AG04450 (cell line): ENCODE measurements at regions not wholly inside any gene's neighbourhood (a gene's known extent, or its start where the extent isn't known, plus 50 kb on each side); places are given as distances from the start of the nearest gene placed in this dataset.
A peak's percentile ranks its signal among the peaks of the same experiment; 100 is the strongest.
"Not testable (repeated sequence)": the region's sequence is repeated elsewhere in the genome, so short reads cannot be mapped to it uniquely, and the experiment has no call there.

ENCODE experiments used
- CTCF ChIA-PET: fragments of 300-600, 350-600 bp; formaldehyde crosslinking; extraction: SDS; loops from one replicate; lab custom pipeline; 2022; ENCODE audit warnings: antibody characterized with exemption, inconsistent platforms; lab: Charles Lee
- POLR2A ChIA-PET: fragments of 350-600 bp; formaldehyde crosslinking; extraction: SDS; loops from one replicate; lab custom pipeline; 2021; ENCODE audit warnings: antibody characterized with exemption, inconsistent platforms; lab: Yijun Ruan, JAX
- DNase-seq: peaks from one replicate; pipeline ENCODE4 v3.0.0-alpha.2; 2011; ENCODE audit warnings: low read depth, low spot score
- H3K27ac ChIP-seq: one replicate; pipeline ENCODE4 v1.5.1; 2012; ENCODE audit warnings: low read depth, low read length, control low read depth
- H3K27me3 ChIP-seq: one replicate; pipeline ENCODE4 v1.6.0; 2012; ENCODE audit warnings: low read length; ENCODE audit not compliant: control insufficient read depth, insufficient read depth
- H3K4me3 ChIP-seq: 2 replicates; pipeline ENCODE4 v1.5.1; 2011; ENCODE audit warnings: mild to moderate bottlenecking, low read depth, low read length, control low read depth
- H3K9me3 ChIP-seq: 2 replicates; pipeline ENCODE4 v1.5.1; 2012; ENCODE audit warnings: low read length; ENCODE audit not compliant: control insufficient read depth, insufficient read depth
- TF ChIP-seq, protein P1 (sequence below): IDR thresholded peaks from 2 replicates; pipeline ENCODE4 v1.5.1; 2011; ENCODE audit warnings: low read depth, low read length, control low read depth, inconsistent platforms

- ChIA-PET CTCF (interaction anchor here (0.6 kb wide), 2 partner anchors 63 to 213 kb away, joined by 3 to 5 read pairs; no protein-coding TSS in a partner anchor), POLR2A (interaction anchor here (1.0 kb wide), 1 partner anchor 70 kb away, joined by 3 read pairs; no protein-coding TSS in a partner anchor)
- Histone ChIP-seq H3K27me3 (no peaks in the 10 kb centered on the region), H3K4me3 (no peak overlapping the region), H3K27ac (peak overlapping the region; percentile 3), H3K9me3 (no peaks in the 10 kb centered on the region)
- peak; percentile 86 for DNase-seq
- TF ChIP-seq, protein P1, sequence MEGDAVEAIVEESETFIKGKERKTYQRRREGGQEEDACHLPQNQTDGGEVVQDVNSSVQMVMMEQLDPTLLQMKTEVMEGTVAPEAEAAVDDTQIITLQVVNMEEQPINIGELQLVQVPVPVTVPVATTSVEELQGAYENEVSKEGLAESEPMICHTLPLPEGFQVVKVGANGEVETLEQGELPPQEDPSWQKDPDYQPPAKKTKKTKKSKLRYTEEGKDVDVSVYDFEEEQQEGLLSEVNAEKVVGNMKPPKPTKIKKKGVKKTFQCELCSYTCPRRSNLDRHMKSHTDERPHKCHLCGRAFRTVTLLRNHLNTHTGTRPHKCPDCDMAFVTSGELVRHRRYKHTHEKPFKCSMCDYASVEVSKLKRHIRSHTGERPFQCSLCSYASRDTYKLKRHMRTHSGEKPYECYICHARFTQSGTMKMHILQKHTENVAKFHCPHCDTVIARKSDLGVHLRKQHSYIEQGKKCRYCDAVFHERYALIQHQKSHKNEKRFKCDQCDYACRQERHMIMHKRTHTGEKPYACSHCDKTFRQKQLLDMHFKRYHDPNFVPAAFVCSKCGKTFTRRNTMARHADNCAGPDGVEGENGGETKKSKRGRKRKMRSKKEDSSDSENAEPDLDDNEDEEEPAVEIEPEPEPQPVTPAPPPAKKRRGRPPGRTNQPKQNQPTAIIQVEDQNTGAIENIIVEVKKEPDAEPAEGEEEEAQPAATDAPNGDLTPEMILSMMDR: no peak
Observed at GRCh38 chr4:179695175-179695574, 2252.9 kb upstream of the AGA start.

- POLR2A ChIA-PET: no interaction called here
- CTCF ChIA-PET: no interaction called here
- DNase-seq: no peak
- Histone ChIP-seq H3K9me3 (no peaks in the 10 kb centered on the region), H3K27me3 (no peaks in the 10 kb centered on the region), H3K4me3 (no peak overlapping the region), H3K27ac (no peak overlapping the region)
- TF ChIP-seq, protein P1: no peak
Observed at GRCh38 chr4:179698321-179698720, 2256.1 kb upstream of the AGA start.

DNA sequence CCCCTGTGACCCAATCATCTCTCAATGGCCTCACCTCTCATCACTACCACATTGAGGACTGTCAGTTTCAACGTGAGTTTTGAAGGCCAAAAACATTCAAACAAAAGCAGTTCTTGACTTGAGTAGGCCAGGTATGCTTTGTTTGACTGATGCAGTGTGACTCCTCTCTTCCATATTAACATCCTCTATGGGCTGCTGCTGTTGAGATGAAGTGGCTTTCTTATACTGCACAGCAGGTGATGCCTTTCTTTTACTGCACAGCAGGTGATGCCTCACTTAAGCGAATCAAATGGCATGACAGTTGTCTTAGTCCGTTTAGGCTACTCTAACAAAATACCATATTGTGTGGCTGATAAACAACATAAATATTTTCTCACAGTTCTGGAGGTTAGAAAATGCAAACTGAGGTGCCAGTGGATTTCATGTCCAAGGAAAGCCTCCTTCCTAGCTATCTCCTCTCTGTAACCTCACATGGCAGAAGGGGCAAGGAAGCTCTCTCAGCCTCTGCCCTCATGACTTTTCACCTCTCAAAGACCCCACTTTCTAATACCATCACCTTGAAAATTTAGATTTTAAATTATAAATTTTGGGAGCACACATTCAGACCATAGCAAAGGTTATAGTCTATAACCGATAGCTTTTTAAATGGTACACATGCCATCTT lies 2267.9 kb upstream of the AGA start:
- CTCF ChIA-PET: no interaction called here
- Histone ChIP-seq H3K27ac (no peak overlapping the region), H3K4me3 (no peak overlapping the region), H3K9me3 (no peaks in the 10 kb centered on the region), H3K27me3 (no peaks in the 10 kb centered on the region)
- no peak for DNase-seq
- POLR2A ChIA-PET: no interaction called here
- TF ChIP-seq, protein P1: no peak

GRCh38 chr4:179719766-179720450 lies 2277.7 kb upstream of the AGA start:
- Histone ChIP-seq H3K4me3 (no peak overlapping the region), H3K9me3 (no peaks in the 10 kb centered on the region), H3K27me3 (no peaks in the 10 kb centered on the region), H3K27ac (no peak overlapping the region)
- CTCF ChIA-PET: no interaction called here
- POLR2A ChIA-PET: no interaction called here
- DNase-seq: no peak
- TF ChIP-seq, protein P1: no peak

DNA sequence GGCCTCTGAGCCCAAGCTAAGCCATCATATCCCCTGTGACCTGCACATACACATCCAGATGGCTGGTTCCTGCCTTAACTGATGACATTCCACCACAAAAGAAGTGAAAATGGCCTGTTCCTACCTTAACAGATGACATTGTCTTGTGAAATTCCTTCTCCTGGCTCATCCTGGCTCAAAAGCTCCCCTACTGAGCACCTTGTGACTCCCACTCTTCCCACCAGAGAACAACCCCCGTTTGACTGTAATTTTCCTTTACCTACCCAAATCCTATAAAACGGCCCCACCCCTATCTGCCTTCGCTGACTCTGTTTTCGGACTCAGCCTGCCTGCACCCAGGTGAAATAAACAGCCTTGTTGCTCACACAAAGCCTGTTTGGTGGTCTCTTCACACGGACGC lies 2284.3 kb upstream of the AGA start:
- H3K27me3 ChIP-seq, DNase-seq, POLR2A ChIA-PET, CTCF ChIA-PET, H3K9me3 ChIP-seq, H3K27ac ChIP-seq, H3K4me3 ChIP-seq: not testable (repeated sequence)
